K562 (cell line): ENCODE measurements at regions not wholly inside any gene's neighbourhood (a gene's known extent, or its start where the extent isn't known, plus 50 kb on each side); places are given as distances from the start of the nearest gene placed in this dataset.

ENCODE experiments used
- ATF1 ChIP-seq, 2 experiments: fragments of 450-650 bp in 1 of 2; IDR thresholded peaks; 2 replicates each; pipeline ENCODE4 v1.6.1; 2016; ENCODE audit warnings: missing compliant biosample characterization in 1 of 2, missing genetic modification characterization in 1 of 2
- CBFA2T2 ChIP-seq: fragments of 450-650 bp; conservative IDR thresholded peaks from 2 replicates; pipeline ENCODE4 v1.6.1; 2017; ENCODE audit warnings: mild to moderate bottlenecking
- E2F3 ChIP-seq: fragments of 250-450 bp; sonication (Bioruptor Pico); IDR thresholded peaks from 2 replicates; pipeline ENCODE4 v1.4.0; 2020; ENCODE audit warnings: mild to moderate bottlenecking
- FOXA3 ChIP-seq, 2 experiments: fragments of 450-650 bp in 1 of 2; sonication (generic) in 1 of 2; formaldehyde crosslinking; IDR thresholded peaks in 1 of 2; conservative IDR thresholded peaks in 1 of 2; 2 replicates each; pipeline versions ENCODE4 v1.4.0 to v1.8.0; 2020 to 2022; ENCODE audit warnings: mild to moderate bottlenecking in 2 of 2, missing genetic modification reagents in 1 of 2
- GATAD2A ChIP-seq: fragments of 450-650 bp; IDR thresholded peaks from 2 replicates; pipeline ENCODE4 v1.6.1; 2017
- HCFC1 ChIP-seq: IDR thresholded peaks from 2 replicates; pipeline ENCODE4 v1.6.1; 2012; ENCODE audit warnings: low read depth, low read length, improper control_type of control experiment
- KDM1A ChIP-seq, 2 experiments: fragments of 450-650 bp; IDR thresholded peaks; 2 replicates each; pipeline ENCODE4 v1.6.1; 2016; ENCODE audit warnings: mild to moderate bottlenecking in 2 of 2
- MCM7 ChIP-seq, 2 experiments: fragments of 450-650 bp; IDR thresholded peaks; 2 replicates each; pipeline ENCODE4 v1.6.1; 2016 to 2018
- MYNN ChIP-seq, 2 experiments: sonication (generic); formaldehyde crosslinking in 1 of 2; IDR thresholded peaks; 2 replicates each; pipeline versions ENCODE4 v1.5.0 to v1.6.1; 2016 to 2020; ENCODE audit warnings: antibody characterized with exemption in 1 of 2, missing genetic modification reagents in 1 of 2
- NEUROD1 ChIP-seq: fragments of 150-350 bp; IDR thresholded peaks from 2 replicates; pipeline ENCODE4 v1.6.1; 2014; ENCODE audit warnings: borderline replicate concordance, low read length, low read depth; ENCODE audit not compliant: partially characterized antibody
- NONO ChIP-seq, 2 experiments: fragments of 200-400 bp in 1 of 2; fragments of 450-650 bp in 1 of 2; formaldehyde crosslinking in 1 of 2; IDR thresholded peaks; 2 replicates each; pipeline ENCODE4 v1.6.1; 2017; ENCODE audit warnings: low read depth in 2 of 2, mild to moderate bottlenecking in 2 of 2, moderate library complexity in 2 of 2, low read length in 1 of 2
- NR1H2 ChIP-seq: sonication (generic); formaldehyde crosslinking; IDR thresholded peaks from 2 replicates; pipeline ENCODE4 v1.4.0; 2020; ENCODE audit warnings: mild to moderate bottlenecking, missing genetic modification reagents
- PHB2 ChIP-seq: fragments of 450-650 bp; IDR thresholded peaks from 2 replicates; pipeline ENCODE4 v1.6.1; 2017; ENCODE audit warnings: low read depth
- PHTF2 ChIP-seq: fragments of 250-450 bp; sonication (Bioruptor Pico); IDR thresholded peaks from 2 replicates; pipeline ENCODE4 v1.5.0; 2021; ENCODE audit warnings: mild to moderate bottlenecking
- PRPF4 ChIP-seq: fragments of 200-400 bp; formaldehyde crosslinking; IDR thresholded peaks from one replicate; pipeline ENCODE4 v1.6.1; 2017; ENCODE audit warnings: low read length, low read depth, mild to moderate bottlenecking; ENCODE audit not compliant: insufficient read depth, poor library complexity, severe bottlenecking
- RB1 ChIP-seq: fragments of 450-650 bp; IDR thresholded peaks from 2 replicates; pipeline ENCODE4 v1.6.1; 2017; ENCODE audit warnings: low read depth, mild to moderate bottlenecking
- RBM17 ChIP-seq: fragments of 200-400 bp; formaldehyde crosslinking; IDR thresholded peaks from 2 replicates; pipeline ENCODE4 v1.6.1; 2017; ENCODE audit warnings: low read depth, mild to moderate bottlenecking, low read length, borderline replicate concordance
- RNF2 ChIP-seq: sonication (generic); IDR thresholded peaks from 2 replicates; pipeline ENCODE4 v1.6.1; 2016
- SAFB ChIP-seq: fragments of 200-400 bp; formaldehyde crosslinking; IDR thresholded peaks from 2 replicates; pipeline ENCODE4 v1.6.1; 2017; ENCODE audit warnings: low read depth, low read length, borderline replicate concordance
- SIX5 ChIP-seq, 2 experiments: IDR thresholded peaks; 2 replicates each; pipeline ENCODE4 v1.6.1; 2011; ENCODE audit warnings: low read length in 2 of 2, borderline replicate concordance in 1 of 2, low read depth in 1 of 2, mild to moderate bottlenecking in 1 of 2, moderate library complexity in 1 of 2; ENCODE audit not compliant: insufficient read depth in 1 of 2
- SP1 ChIP-seq: sonication (generic); formaldehyde crosslinking; IDR thresholded peaks from 2 replicates; pipeline ENCODE4 v1.8.1; 2022; ENCODE audit warnings: mild to moderate bottlenecking, missing genetic modification reagents
- SRF ChIP-seq, 2 experiments: fragments of 250-450, 450-650 bp in 1 of 2; sonication (Bioruptor Pico) in 1 of 2; sonication (generic) in 1 of 2; formaldehyde crosslinking; IDR thresholded peaks; 2 replicates each; pipeline versions ENCODE4 v1.5.0 to v1.5.1; 2020 to 2022; ENCODE audit warnings: mild to moderate bottlenecking in 1 of 2, missing genetic modification reagents in 1 of 2
- ZFP1 ChIP-seq: fragments of 450-650 bp; formaldehyde crosslinking; IDR thresholded peaks from 2 replicates; pipeline ENCODE4 v1.4.0; 2020; ENCODE audit warnings: mild to moderate bottlenecking, mixed read lengths
- ZNF121 ChIP-seq: sonication (generic); formaldehyde crosslinking; conservative IDR thresholded peaks from 2 replicates; pipeline ENCODE4 v1.8.0; 2022; ENCODE audit warnings: missing genetic modification reagents
- ZNF197 ChIP-seq: fragments of 200-800 bp; sonication (Bioruptor generic); IDR thresholded peaks from 2 replicates; pipeline ENCODE4 v1.6.1; 2016; ENCODE audit warnings: low read depth, missing genetic modification characterization, missing compliant biosample characterization
- ZNF354B ChIP-seq: fragments of 250-450 bp; sonication (Bioruptor Pico); IDR thresholded peaks from 2 replicates; pipeline ENCODE4 v1.4.0; 2020
- ZNF41 ChIP-seq: fragments of 250-450 bp; sonication (Bioruptor Pico); conservative IDR thresholded peaks from 2 replicates; pipeline ENCODE4 v1.4.0; 2020; ENCODE audit warnings: mild to moderate bottlenecking
- ZNF75A ChIP-seq: fragments of 450-650 bp; formaldehyde crosslinking; IDR thresholded peaks from 2 replicates; pipeline ENCODE4 v1.4.0; 2020; ENCODE audit warnings: mild to moderate bottlenecking
- ZNF766 ChIP-seq: fragments of 200-800 bp; sonication (Bioruptor generic); conservative IDR thresholded peaks from 2 replicates; pipeline ENCODE4 v1.6.1; 2016; ENCODE audit warnings: missing genetic modification characterization, missing compliant biosample characterization
- TF ChIP-seq, protein P1 (sequence below): IDR thresholded peaks from 3 replicates; pipeline ENCODE4 v1.6.1; 2011; ENCODE audit warnings: borderline replicate concordance, mild to moderate bottlenecking; ENCODE audit not compliant: insufficient read length, insufficient read depth
- TF ChIP-seq, protein P2 (sequence below): fragments of 450-650 bp; IDR thresholded peaks from 2 replicates; pipeline ENCODE4 v1.6.1; 2016; ENCODE audit warnings: antibody characterized with exemption

DNA sequence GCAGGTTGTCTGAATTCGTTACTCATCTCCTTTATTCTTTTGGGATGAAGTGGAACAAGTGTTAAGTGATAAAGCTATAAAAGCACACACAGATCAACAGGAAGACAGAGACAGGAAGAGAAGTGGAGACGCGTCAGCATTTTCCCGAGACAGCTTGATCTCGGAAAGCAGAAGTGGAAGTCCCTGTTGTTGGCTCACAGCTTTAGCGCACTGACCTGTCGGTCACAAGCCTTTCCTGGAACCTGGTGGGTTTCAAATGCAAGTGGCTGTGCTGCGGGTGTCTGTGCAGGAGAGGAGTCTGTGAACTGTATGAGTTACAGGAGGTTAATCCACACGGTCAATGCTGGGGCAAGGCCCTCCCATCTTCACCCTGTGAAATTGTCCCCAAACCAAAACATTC is 116.6 kb upstream of the PELI1 start (continued):
- TF ChIP-seq SRF (CRISPR knock-in tag; IDR thresholded peaks at IDR 0.05) (no peak), RNF2 (no peak), NR1H2 (CRISPR knock-in tag) (no peak), PHTF2 (CRISPR knock-in tag) (no peak), PRPF4 (no peak), HCFC1 (no peak), NONO (IDR thresholded peaks at IDR 0.05; ENCODE audit: low read depth in 2 of 2, low read length in 1 of 2) (no peak), ZNF354B (CRISPR knock-in tag) (no peak), NEUROD1 (peak; percentile 48), GATAD2A (no peak), ZFP1 (CRISPR knock-in tag) (no peak), KDM1A (IDR thresholded peaks at IDR 0.05) (no peak), ZNF121 (CRISPR knock-in tag) (no peak), PHB2 (no peak), FOXA3 (CRISPR knock-in tag; conservative IDR thresholded peaks at IDR 0.05 in 1 of 2, IDR thresholded peaks at IDR 0.05 in 1 of 2) (no peak), ZNF766 (CRISPR knock-in tag) (peak; percentile 56; the same call in 1 of the 2 replicates), RBM17 (no peak), CBFA2T2 (no peak), E2F3 (no peak), RB1 (no peak), ATF1 (CRISPR knock-in tag; IDR thresholded peaks at IDR 0.05) (no peak), ATF1 (tag; IDR thresholded peaks at IDR 0.05) (peak; percentile 25; the same call in 1 of the 2 replicates), ZNF75A (CRISPR knock-in tag) (no peak), MYNN (IDR thresholded peaks at IDR 0.05) (no peak), MYNN (CRISPR knock-in tag; IDR thresholded peaks at IDR 0.05) (no peak), MCM7 (IDR thresholded peaks at IDR 0.05) (no peak), SAFB (no peak), ZNF41 (CRISPR knock-in tag) (no peak), SP1 (CRISPR knock-in tag) (no peak), ZNF197 (CRISPR knock-in tag) (no peak), SIX5 (IDR thresholded peaks at IDR 0.05; ENCODE audit: borderline replicate concordance in 1 of 2, insufficient read depth in 1 of 2, low read depth in 1 of 2, low read length in 2 of 2) (no peak)
- TF ChIP-seq, protein P1, sequence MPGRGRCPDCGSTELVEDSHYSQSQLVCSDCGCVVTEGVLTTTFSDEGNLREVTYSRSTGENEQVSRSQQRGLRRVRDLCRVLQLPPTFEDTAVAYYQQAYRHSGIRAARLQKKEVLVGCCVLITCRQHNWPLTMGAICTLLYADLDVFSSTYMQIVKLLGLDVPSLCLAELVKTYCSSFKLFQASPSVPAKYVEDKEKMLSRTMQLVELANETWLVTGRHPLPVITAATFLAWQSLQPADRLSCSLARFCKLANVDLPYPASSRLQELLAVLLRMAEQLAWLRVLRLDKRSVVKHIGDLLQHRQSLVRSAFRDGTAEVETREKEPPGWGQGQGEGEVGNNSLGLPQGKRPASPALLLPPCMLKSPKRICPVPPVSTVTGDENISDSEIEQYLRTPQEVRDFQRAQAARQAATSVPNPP, result no peak
- TF ChIP-seq, protein P2, sequence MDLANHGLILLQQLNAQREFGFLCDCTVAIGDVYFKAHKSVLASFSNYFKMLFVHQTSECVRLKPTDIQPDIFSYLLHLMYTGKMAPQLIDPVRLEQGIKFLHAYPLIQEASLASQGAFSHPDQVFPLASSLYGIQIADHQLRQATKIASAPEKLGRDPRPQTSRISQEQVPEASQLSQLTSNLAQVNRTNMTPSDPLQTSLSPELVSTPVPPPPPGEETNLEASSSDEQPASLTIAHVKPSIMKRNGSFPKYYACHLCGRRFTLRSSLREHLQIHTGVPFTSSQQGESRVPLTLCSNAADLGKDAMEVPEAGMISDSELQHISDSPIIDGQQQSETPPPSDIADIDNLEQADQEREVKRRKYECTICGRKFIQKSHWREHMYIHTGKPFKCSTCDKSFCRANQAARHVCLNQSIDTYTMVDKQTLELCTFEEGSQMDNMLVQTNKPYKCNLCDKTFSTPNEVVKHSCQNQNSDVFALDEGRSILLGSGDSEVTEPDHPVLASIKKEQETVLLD, result no peak
